Muscle layer of duodenum (tissue), 2 donors: ENCODE measurements at regions not wholly inside any gene's neighbourhood (a gene's known extent, or its start where the extent isn't known, plus 50 kb on each side); places are given as distances from the start of the nearest gene placed in this dataset.
"Not testable (repeated sequence)": the region's sequence is repeated elsewhere in the genome, so short reads cannot be mapped to it uniquely, and the experiment has no call there.

ENCODE experiments used
- H3K27ac ChIP-seq: one replicate; pipeline ENCODE4 v1.7.0; 2013; ENCODE audit warnings: mild to moderate bottlenecking, low read length
- H3K27me3 ChIP-seq: one replicate; pipeline ENCODE4 v1.7.0; 2013; ENCODE audit warnings: low read depth, mild to moderate bottlenecking, control low read depth, low read length
- H3K36me3 ChIP-seq, 2 donors: one replicate each; pipeline ENCODE4 v1.7.0; 2013; ENCODE audit warnings: low read length in 2 of 2, control low read depth in 1 of 2, mild to moderate bottlenecking in 1 of 2; ENCODE audit not compliant: insufficient read depth in 2 of 2, control insufficient read depth in 1 of 2
- H3K4me1 ChIP-seq, 2 donors: one replicate each; pipeline ENCODE4 v1.7.0; 2013; ENCODE audit warnings: low read length in 2 of 2, mild to moderate bottlenecking in 2 of 2, control low read depth in 1 of 2, moderate library complexity in 1 of 2; ENCODE audit not compliant: insufficient read depth in 2 of 2, control insufficient read depth in 1 of 2
- H3K4me3 ChIP-seq, 2 donors: one replicate each; pipeline ENCODE4 v1.7.0; 2013; ENCODE audit warnings: low read length in 2 of 2, low read depth in 1 of 2, mild to moderate bottlenecking in 1 of 2
- H3K9me3 ChIP-seq, 2 donors: one replicate each; pipeline ENCODE4 v1.7.0; 2013; ENCODE audit warnings: low read length in 2 of 2, control low read depth in 1 of 2, mild to moderate bottlenecking in 1 of 2; ENCODE audit not compliant: control insufficient read depth in 1 of 2
- donor health status: healthy.

GRCh38 chr6:77123527-77123926 lies 339.8 kb downstream of the HTR1B start:
- Histone ChIP-seq H3K4me1 (no peaks in the 10 kb centered on the region), H3K36me3 (no peaks in the 10 kb centered on the region), H3K27ac (no peak overlapping the region), H3K9me3 (peaks cover 6 to 9% of the 10 kb centered on the region in 2 donors), H3K4me3 (no peak overlapping the region), H3K27me3 (no peaks in the 10 kb centered on the region)

GRCh38 chr6:77106992-77107391 lies 356.3 kb downstream of the HTR1B start:
- H3K4me1 ChIP-seq, result no peaks in the 10 kb centered on the region

GRCh38 chr6:77105091-77105490 lies 358.2 kb downstream of the HTR1B start:
- Histone ChIP-seq H3K36me3 (no peaks in the 10 kb centered on the region), H3K9me3 (no peaks in the 10 kb centered on the region), H3K27ac (no peak overlapping the region), H3K4me1 (no peaks in the 10 kb centered on the region), H3K4me3 (no peak overlapping the region), H3K27me3 (no peaks in the 10 kb centered on the region)

More at GRCh38 chr6:77106992-77107391, 356.3 kb downstream of the HTR1B start:
- no peak overlapping the region for H3K27ac ChIP-seq
- H3K27me3 ChIP-seq, result no peaks in the 10 kb centered on the region
- no peaks in the 10 kb centered on the region for H3K9me3 ChIP-seq
- H3K4me3 ChIP-seq, result no peak overlapping the region
- H3K36me3 ChIP-seq, result no peaks in the 10 kb centered on the region

DNA sequence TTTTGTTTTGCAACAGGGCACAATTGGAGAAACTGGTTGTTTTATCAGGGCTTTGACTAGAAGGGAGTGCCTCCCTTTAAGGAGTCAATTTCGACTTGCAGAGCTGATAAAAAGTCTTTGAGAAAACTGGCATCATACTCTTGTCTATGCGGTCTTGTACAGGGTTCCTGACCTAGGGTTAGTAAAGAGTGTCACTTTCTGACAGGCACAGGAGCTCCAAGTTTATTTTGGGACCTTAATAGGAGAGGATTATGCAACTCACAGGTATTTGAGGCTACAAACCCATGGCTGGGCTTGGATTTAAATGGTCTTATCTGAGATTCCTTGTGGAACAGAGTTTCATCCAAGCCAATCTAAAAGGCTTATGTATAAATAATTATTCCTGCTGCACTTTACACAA lies 365.4 kb downstream of the HTR1B start:
- Histone ChIP-seq H3K9me3 (no peaks in the 10 kb centered on the region), H3K36me3 (no peaks in the 10 kb centered on the region), H3K27ac (no peak overlapping the region), H3K4me1 (no peaks in the 10 kb centered on the region), H3K27me3 (no peaks in the 10 kb centered on the region), H3K4me3 (no peak overlapping the region)

DNA sequence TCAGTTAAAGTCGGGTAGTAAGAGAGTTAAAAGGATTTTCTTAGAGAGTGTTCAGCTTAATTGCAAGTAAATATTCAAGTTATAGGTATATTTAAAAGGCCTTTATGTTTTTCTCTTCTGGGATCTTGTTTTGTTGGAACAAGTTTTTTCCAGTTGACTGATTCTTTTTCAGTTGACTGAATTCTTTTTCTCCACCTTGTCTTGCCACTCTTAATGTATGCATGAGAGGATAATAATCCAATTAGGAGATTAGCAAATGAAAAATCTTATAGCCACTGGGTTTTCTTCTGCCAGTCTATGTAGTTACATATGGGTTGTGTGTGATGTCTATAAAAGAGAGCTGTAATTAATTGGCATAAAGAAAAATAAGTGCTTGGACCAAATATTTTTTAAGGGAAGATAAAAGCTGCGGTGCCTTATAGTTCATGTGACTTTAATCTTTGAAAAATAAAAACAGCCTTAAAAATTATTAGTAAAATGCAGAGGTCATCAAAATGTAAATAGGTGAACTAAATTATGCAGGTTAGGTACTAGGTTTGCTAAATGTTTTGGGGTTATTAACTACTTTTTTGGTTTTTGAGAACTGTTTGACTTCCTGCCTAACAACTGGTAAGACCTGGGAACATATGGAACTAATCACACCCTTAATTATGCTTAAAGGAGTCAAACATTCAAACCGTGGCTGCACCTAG lies 367.2 kb downstream of the HTR1B start:
- Histone ChIP-seq H3K36me3 (no peaks in the 10 kb centered on the region), H3K4me3 (no peak overlapping the region), H3K27ac (no peak overlapping the region), H3K4me1 (no peaks in the 10 kb centered on the region), H3K9me3 (no peaks in the 10 kb centered on the region), H3K27me3 (no peaks in the 10 kb centered on the region)

DNA sequence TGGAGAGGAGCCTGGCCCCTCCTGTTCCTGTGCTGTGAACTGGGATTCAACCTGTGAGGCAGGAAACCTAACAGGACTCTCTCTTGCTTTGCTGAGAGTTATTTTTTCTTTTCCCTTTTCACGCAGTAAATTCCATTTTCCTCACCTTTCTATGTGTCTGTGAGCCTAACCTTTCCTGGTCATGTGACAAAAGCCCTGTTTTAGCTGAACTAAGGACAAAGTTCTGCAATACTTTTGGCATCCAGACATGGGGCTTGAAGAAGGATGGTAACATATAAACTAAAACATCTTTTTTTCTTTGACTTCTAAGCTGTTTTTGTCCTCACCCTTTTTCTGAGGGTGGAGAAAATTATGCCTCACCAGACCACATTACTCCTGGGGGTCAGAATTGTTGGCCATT lies 368.5 kb downstream of the HTR1B start:
- Histone ChIP-seq H3K4me3 (no peak overlapping the region), H3K27me3 (no peaks in the 10 kb centered on the region), H3K9me3 (no peaks in the 10 kb centered on the region), H3K27ac (no peak overlapping the region), H3K4me1 (no peaks in the 10 kb centered on the region), H3K36me3 (no peaks in the 10 kb centered on the region)

DNA sequence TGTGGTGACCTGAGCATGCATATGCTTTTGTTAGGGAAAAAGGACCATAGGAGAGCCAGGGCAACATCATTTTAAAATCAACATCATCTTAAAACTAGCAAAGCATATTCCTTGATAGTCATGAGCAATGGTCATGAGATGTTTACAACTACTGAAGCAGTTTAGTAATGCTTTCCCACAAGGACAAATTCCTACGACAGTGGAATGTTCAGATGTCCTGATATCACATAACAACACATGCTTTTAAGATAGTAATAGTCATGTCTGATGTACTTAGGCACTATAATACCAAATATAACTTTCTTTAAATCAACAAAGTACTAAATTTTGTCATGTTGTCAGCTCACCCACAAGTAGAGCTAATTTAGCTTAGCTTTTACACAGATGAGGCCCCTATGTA lies 370.3 kb downstream of the HTR1B start:
- H3K27me3 ChIP-seq, result no peaks in the 10 kb centered on the region
- no peak overlapping the region for H3K4me3 ChIP-seq
- H3K36me3 ChIP-seq, result no peaks in the 10 kb centered on the region
- no peaks in the 10 kb centered on the region for H3K4me1 ChIP-seq
- no peaks in the 10 kb centered on the region for H3K9me3 ChIP-seq
- H3K27ac ChIP-seq, result no peak overlapping the region

DNA sequence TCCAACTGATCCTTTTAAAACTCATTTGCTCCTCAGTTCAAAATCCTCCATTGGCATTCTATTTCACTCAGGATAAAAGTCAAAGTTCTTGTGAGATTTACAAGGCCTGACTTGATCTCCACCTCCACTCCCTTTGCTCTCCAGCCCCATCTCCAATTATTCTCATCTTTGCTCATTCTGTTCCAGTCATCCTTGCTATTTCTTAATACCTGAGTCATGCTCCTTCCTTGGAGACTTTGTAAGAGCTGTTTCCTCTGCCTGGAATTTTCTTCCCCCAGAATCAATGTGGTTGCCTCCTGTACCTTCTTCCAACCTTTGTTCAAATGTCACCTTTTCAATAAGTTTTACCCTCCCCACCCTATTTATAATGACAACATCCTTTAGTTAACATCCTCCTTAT lies 373.5 kb downstream of the HTR1B start:
- Histone ChIP-seq H3K9me3 (no peaks in the 10 kb centered on the region), H3K4me1 (no peaks in the 10 kb centered on the region), H3K27me3 (no peaks in the 10 kb centered on the region), H3K27ac (no peak overlapping the region), H3K36me3 (no peaks in the 10 kb centered on the region), H3K4me3 (no peak overlapping the region)

- H3K4me1 ChIP-seq, H3K4me3 ChIP-seq, H3K36me3 ChIP-seq, H3K27ac ChIP-seq, H3K27me3 ChIP-seq, H3K9me3 ChIP-seq: not testable (repeated sequence)
These were observed 375.4 kb downstream of the HTR1B start for GRCh38 chr6:77087794-77088318.

GRCh38 chr6:77074037-77074713 lies 389.1 kb downstream of the HTR1B start:
- Histone ChIP-seq H3K9me3 (no peaks in the 10 kb centered on the region), H3K27ac (no peak overlapping the region), H3K4me1 (no peaks in the 10 kb centered on the region), H3K27me3 (no peaks in the 10 kb centered on the region), H3K4me3 (no peak overlapping the region), H3K36me3 (no peaks in the 10 kb centered on the region)

DNA sequence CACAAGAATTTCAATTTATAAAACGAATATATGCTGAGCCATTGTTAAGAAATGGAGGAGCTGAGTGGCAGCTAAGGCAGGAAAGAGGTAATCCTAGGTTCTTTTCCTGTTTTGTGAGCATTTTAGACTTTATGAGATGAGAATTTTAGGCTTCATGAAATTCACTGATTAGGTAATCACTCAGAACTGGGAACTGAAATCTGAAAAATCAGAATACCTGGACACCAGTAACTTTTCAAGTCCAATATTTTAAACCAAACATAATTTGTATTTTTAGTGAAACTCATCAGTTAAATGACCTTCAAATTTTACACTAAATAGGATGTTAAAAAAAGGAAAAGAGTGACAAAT lies 389.9 kb downstream of the HTR1B start:
- Histone ChIP-seq H3K4me3 (no peak overlapping the region), H3K4me1 (no peaks in the 10 kb centered on the region), H3K36me3 (no peaks in the 10 kb centered on the region), H3K27ac (no peak overlapping the region), H3K27me3 (no peaks in the 10 kb centered on the region), H3K9me3 (no peaks in the 10 kb centered on the region)
